ENCODE measurements at regions not wholly inside any gene's neighbourhood (a gene's known extent, or its start where the extent isn't known, plus 50 kb on each side); places are given as distances from the start of the nearest gene placed in this dataset.

DNA sequence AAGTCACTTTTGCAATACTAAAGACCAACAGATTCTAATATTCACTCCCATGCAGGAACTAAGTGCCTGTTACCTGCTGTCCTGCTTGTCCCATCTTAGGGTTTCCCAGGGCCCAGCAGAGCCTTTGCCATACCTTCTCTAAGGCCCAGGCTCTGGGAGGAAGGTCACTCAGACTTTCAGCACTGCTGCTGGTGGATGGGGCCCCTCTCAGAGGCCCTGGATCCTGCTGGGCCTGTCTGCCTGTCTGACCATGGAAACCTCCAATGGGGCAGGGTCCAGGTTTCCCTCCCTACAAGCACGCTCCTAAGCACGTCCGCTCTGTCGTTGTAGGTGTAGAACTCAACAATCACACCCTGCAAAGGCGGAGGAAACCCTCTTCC lies 75.1 kb downstream of the RRM2 start:
- TF ChIP-seq EZH2 (IDR thresholded peaks at IDR 0.05), result no peak
- no peak for TF ChIP-seq POLR2AphosphoS5 (IDR thresholded peaks at IDR 0.05; ENCODE audit: borderline replicate concordance, low read depth, low read length)

Data from SK-N-MC (cell line).